Fibroblast of mammary gland (primary cell): ENCODE measurements at regions not wholly inside any gene's neighbourhood (a gene's known extent, or its start where the extent isn't known, plus 50 kb on each side); places are given as distances from the start of the nearest gene placed in this dataset.

ENCODE experiments used
- DNase-seq: peaks from one replicate; pipeline ENCODE4 v3.0.0-alpha.2; 2010; ENCODE audit warnings: low read depth
- H3K4me3 ChIP-seq: 2 replicates; pipeline ENCODE4 v1.5.1; 2011; ENCODE audit warnings: low read depth, mild to moderate bottlenecking, low read length, moderate library complexity; ENCODE audit not compliant: control insufficient read depth
- TF ChIP-seq, protein P1 (sequence below): conservative IDR thresholded peaks from 2 replicates; pipeline ENCODE4 v1.5.1; 2011; ENCODE audit warnings: low read depth, low read length, inconsistent platforms; ENCODE audit not compliant: control insufficient read depth, insufficient read depth

DNA sequence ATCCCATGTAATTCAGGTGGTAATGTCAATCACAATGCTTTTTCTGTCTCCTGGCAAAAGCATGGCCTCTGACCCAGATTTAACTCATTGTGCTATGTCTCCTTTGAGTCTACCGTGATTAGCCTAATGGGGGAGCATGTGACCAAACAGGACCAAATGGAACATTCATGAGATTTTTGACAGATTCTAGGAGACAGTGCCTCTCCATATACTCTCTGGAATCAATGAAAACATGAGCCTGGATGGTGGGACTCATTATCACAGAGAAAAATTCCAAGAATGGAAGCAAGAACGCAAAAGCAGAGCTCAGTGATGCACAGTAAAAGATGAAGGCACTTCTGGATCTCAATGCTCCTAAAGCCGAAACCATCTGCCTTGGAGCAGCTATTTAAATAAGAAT, 307.9 kb upstream of the MON1B start:
- no peak for DNase-seq
- no peak overlapping the region for H3K4me3 ChIP-seq
- TF ChIP-seq, protein P1, sequence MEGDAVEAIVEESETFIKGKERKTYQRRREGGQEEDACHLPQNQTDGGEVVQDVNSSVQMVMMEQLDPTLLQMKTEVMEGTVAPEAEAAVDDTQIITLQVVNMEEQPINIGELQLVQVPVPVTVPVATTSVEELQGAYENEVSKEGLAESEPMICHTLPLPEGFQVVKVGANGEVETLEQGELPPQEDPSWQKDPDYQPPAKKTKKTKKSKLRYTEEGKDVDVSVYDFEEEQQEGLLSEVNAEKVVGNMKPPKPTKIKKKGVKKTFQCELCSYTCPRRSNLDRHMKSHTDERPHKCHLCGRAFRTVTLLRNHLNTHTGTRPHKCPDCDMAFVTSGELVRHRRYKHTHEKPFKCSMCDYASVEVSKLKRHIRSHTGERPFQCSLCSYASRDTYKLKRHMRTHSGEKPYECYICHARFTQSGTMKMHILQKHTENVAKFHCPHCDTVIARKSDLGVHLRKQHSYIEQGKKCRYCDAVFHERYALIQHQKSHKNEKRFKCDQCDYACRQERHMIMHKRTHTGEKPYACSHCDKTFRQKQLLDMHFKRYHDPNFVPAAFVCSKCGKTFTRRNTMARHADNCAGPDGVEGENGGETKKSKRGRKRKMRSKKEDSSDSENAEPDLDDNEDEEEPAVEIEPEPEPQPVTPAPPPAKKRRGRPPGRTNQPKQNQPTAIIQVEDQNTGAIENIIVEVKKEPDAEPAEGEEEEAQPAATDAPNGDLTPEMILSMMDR = no peak

DNA sequence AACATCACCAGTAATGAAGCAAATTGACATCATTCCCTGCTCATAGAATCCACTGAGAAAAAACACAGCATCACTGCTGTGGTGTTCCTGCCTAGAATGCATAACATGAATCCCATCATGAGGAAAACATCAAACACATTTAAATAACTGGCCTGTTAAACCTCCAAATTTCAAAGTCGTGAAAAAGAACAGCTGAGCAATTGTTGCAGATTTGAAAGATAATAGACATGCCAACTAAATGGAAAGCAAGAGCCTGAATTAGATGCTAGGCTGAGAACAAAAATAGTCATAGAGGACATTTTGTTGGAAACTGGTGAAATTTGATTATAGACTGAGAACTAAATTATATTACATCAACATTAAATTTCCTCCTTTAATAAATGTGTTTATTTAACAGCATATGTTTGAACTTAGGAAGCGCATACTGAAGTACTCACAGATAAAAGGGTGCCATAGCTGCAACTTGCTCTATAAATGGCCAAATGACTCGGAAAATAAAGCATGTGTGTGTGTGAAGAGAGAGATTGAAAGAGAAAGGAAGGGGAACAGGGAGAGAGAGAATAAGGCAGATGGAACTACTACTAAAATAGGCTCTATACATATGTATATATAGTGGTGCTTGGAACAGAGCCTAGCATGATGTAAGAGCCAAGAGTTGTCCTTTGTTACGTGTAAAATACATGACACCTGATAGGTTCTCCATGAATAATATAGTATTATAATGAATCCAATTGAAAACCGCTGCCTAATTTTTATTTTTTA, 305.0 kb upstream of the MON1B start:
- no peak overlapping the region for H3K4me3 ChIP-seq
- no peak for DNase-seq
- TF ChIP-seq, protein P1 = no peak

DNA sequence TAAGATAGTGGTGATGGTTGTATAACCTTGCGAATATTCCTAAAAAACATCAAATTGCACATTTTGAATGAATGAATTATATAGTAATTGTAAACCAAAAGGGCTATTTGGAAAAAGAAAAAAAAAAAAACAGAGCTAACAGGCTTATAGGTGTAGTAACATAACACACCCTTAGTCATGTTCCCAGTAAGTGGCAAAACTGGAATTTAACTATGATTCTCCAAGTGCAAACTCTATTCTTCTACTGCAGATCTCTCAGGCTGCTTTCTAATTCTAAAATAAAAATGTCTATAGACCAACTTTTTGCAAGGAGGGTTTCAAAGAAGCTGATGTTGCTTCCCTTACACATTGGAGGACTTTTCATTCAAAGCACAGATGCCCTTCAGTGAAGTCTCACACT, 293.2 kb upstream of the MON1B start:
- no peak overlapping the region for H3K4me3 ChIP-seq
- DNase-seq = no peak
- TF ChIP-seq, protein P1 = no peak

GRCh38 chr16:76899767-76900166, 291.2 kb upstream of the MON1B start:
- TF ChIP-seq, protein P1 = no peak
- DNase-seq = no peak
- no peak overlapping the region for H3K4me3 ChIP-seq

GRCh38 chr16:76900285-76901263, 290.4 kb upstream of the MON1B start:
- DNase-seq = no peak
- TF ChIP-seq, protein P1 = no peak
- H3K4me3 ChIP-seq = no peak overlapping the region

GRCh38 chr16:76906552-76906951, 284.4 kb upstream of the MON1B start:
- no peak overlapping the region for H3K4me3 ChIP-seq
- TF ChIP-seq, protein P1 = no peak

More at GRCh38 chr16:76906552-76906951, 284.4 kb upstream of the MON1B start:
- no peak for DNase-seq
